ENCODE measurements at regions not wholly inside any gene's neighbourhood (a gene's known extent, or its start where the extent isn't known, plus 50 kb on each side); places are given as distances from the start of the nearest gene placed in this dataset.

GRCh38 chr12:58202933-58203718, 261.8 kb downstream of the ATP23 start:
- TF ChIP-seq, protein P1, sequence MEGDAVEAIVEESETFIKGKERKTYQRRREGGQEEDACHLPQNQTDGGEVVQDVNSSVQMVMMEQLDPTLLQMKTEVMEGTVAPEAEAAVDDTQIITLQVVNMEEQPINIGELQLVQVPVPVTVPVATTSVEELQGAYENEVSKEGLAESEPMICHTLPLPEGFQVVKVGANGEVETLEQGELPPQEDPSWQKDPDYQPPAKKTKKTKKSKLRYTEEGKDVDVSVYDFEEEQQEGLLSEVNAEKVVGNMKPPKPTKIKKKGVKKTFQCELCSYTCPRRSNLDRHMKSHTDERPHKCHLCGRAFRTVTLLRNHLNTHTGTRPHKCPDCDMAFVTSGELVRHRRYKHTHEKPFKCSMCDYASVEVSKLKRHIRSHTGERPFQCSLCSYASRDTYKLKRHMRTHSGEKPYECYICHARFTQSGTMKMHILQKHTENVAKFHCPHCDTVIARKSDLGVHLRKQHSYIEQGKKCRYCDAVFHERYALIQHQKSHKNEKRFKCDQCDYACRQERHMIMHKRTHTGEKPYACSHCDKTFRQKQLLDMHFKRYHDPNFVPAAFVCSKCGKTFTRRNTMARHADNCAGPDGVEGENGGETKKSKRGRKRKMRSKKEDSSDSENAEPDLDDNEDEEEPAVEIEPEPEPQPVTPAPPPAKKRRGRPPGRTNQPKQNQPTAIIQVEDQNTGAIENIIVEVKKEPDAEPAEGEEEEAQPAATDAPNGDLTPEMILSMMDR (IDR thresholded peaks at IDR 0.05; ENCODE audit: unreplicated experiment): no peak
- no peaks in the 10 kb centered on the region for H3K9me3 Mint-ChIP-seq (ENCODE audit: unreplicated experiment)
- DNase-seq (ENCODE audit: unreplicated experiment): no peak
- H3K4me1 Mint-ChIP-seq (ENCODE audit: insufficient read depth, unreplicated experiment): no peaks in the 10 kb centered on the region
- no peak overlapping the region for H3K4me3 Mint-ChIP-seq (ENCODE audit: unreplicated experiment)
- no peaks in the 10 kb centered on the region for H3K36me3 Mint-ChIP-seq (ENCODE audit: insufficient read depth, unreplicated experiment)
- H3K27ac Mint-ChIP-seq (ENCODE audit: low read depth, unreplicated experiment): no peak overlapping the region
- ChIA-PET CTCF (interaction anchor here (0.8 kb wide), 1 partner anchor 782 kb away, joined by 3 read pairs; no protein-coding TSS in a partner anchor), POLR2A (interaction anchor here (0.6 kb wide), 1 partner anchor 1393 kb away, joined by 4 read pairs; the partner anchor contains the start of gene SLC16A7)
- intact Hi-C loops (cut with micrococcal nuclease): no loop called here
- no TSS peak for BruUV-seq (replicated peaks)
- no peaks in the 10 kb centered on the region for H3K27me3 Mint-ChIP-seq (ENCODE audit: insufficient read depth, unreplicated experiment)

GRCh38 chr12:58204071-58204470, 262.7 kb downstream of the ATP23 start:
- TF ChIP-seq, protein P1 (IDR thresholded peaks at IDR 0.05; ENCODE audit: unreplicated experiment): no peak
- no TSS peak for BruUV-seq (replicated peaks)
- H3K36me3 Mint-ChIP-seq (ENCODE audit: insufficient read depth, unreplicated experiment): no peaks in the 10 kb centered on the region
- no peaks in the 10 kb centered on the region for H3K27me3 Mint-ChIP-seq (ENCODE audit: insufficient read depth, unreplicated experiment)
- POLR2A ChIA-PET: no interaction called here
- no peak overlapping the region for H3K4me3 Mint-ChIP-seq (ENCODE audit: unreplicated experiment)
- no peaks in the 10 kb centered on the region for H3K9me3 Mint-ChIP-seq (ENCODE audit: unreplicated experiment)
- DNase-seq (ENCODE audit: unreplicated experiment): no peak
- no peaks in the 10 kb centered on the region for H3K4me1 Mint-ChIP-seq (ENCODE audit: insufficient read depth, unreplicated experiment)
- H3K27ac Mint-ChIP-seq (ENCODE audit: low read depth, unreplicated experiment): no peak overlapping the region
- CTCF ChIA-PET: no interaction called here
- intact Hi-C loops (cut with micrococcal nuclease): no loop called here

DNA sequence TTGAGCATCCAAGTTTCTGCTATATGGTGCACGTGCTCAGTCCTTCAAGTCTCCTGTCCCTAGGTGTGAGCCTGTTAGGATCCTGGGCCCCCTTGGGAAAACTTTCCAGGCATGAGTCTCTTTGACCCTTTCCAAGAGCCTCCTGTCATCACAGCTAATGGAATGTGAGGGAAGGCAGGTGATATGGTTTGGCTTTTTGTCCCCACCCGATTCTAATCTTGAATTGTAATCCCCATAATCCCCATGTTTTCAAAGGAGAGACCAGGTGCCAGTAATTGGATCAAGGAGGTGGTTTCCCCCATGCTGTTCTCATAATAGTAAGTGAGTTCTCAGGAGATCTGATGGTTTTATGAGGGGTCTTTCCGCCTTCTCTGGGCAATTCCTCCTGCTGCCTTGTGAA, 265.5 kb downstream of the ATP23 start:
- H3K36me3 Mint-ChIP-seq (ENCODE audit: insufficient read depth, unreplicated experiment): no peaks in the 10 kb centered on the region
- no peaks in the 10 kb centered on the region for H3K9me3 Mint-ChIP-seq (ENCODE audit: unreplicated experiment)
- BruUV-seq (replicated peaks): no TSS peak
- H3K4me3 Mint-ChIP-seq (ENCODE audit: unreplicated experiment): no peak overlapping the region
- ChIA-PET CTCF (no interaction called here), POLR2A (no interaction called here)
- H3K27me3 Mint-ChIP-seq (ENCODE audit: insufficient read depth, unreplicated experiment): no peaks in the 10 kb centered on the region
- peaks cover under 1% of the 10 kb centered on the region for H3K4me1 Mint-ChIP-seq (ENCODE audit: insufficient read depth, unreplicated experiment)
- no peak overlapping the region for H3K27ac Mint-ChIP-seq (ENCODE audit: low read depth, unreplicated experiment)
- intact Hi-C loops (cut with micrococcal nuclease): no loop called here
- TF ChIP-seq, protein P1 (IDR thresholded peaks at IDR 0.05; ENCODE audit: unreplicated experiment): no peak
- no peak for DNase-seq (ENCODE audit: unreplicated experiment)

- no peaks in the 10 kb centered on the region for H3K27me3 Mint-ChIP-seq (ENCODE audit: insufficient read depth, unreplicated experiment)
- POLR2A ChIA-PET: no interaction called here
- H3K27ac Mint-ChIP-seq (ENCODE audit: low read depth, unreplicated experiment): no peak overlapping the region
- DNase-seq (ENCODE audit: unreplicated experiment): no peak
- H3K9me3 Mint-ChIP-seq (ENCODE audit: unreplicated experiment): no peaks in the 10 kb centered on the region
- BruUV-seq (replicated peaks): no TSS peak
- no peak overlapping the region for H3K4me3 Mint-ChIP-seq (ENCODE audit: unreplicated experiment)
- peaks cover 6% of the 10 kb centered on the region for H3K4me1 Mint-ChIP-seq (ENCODE audit: insufficient read depth, unreplicated experiment)
- CTCF ChIA-PET: no interaction called here
- TF ChIP-seq, protein P1 (IDR thresholded peaks at IDR 0.05; ENCODE audit: unreplicated experiment): no peak
- intact Hi-C loops (cut with micrococcal nuclease): no loop called here
- H3K36me3 Mint-ChIP-seq (ENCODE audit: insufficient read depth, unreplicated experiment): no peaks in the 10 kb centered on the region
Measured at GRCh38 chr12:58211211-58211610, 269.8 kb downstream of the ATP23 start.

Data from MCF 10A (cell line).